ENCODE measurements at regions not wholly inside any gene's neighbourhood (a gene's known extent, or its start where the extent isn't known, plus 50 kb on each side); places are given as distances from the start of the nearest gene placed in this dataset.

GRCh38 chr16:6363396-6363795, 969.2 kb upstream of the RBFOX1 start:
- POLR2A ChIA-PET = no interaction called here
- FAIRE-seq = no peak
- intact Hi-C loops (cut with micrococcal nuclease) (no loop called here), dilution Hi-C loops (cut with MboI; ENCODE audit: extremely low pct_ligation_motif_present, low sequenced_read_pairs) (no loop called here)
- no peak for DNase-seq (ENCODE audit: low read depth, low spot score)
- no peaks in the 10 kb centered on the region for H3K4me1 ChIP-seq (ENCODE audit: control insufficient read depth, extremely low read depth, insufficient read depth, low read length)
- no peak overlapping the region for H3K4me3 ChIP-seq (replicated peaks in 1 of 3; ENCODE audit: insufficient read depth in 1 of 3, low read depth in 1 of 3, low read length in 3 of 3)
- no peaks in the 10 kb centered on the region for H3K79me2 ChIP-seq (ENCODE audit: control insufficient read depth, insufficient read depth, low read length)
- no peaks in the 10 kb centered on the region for H3K27me3 ChIP-seq (ENCODE audit: control insufficient read depth in 2 of 2, insufficient read depth in 2 of 2, low read length in 2 of 2)
- H3K27ac ChIP-seq (ENCODE audit: insufficient read depth, low read depth, low read length) = no peak overlapping the region
- no peak overlapping the region for H3K9ac ChIP-seq (replicated peaks; ENCODE audit: extremely low read depth, insufficient read depth, low read length)
- H3K9me3 ChIP-seq (replicated peaks; ENCODE audit: control insufficient read depth, insufficient read depth, low read length) = no peaks in the 10 kb centered on the region
- no peak for TF ChIP-seq GATA2 (IDR thresholded peaks at IDR 0.05; ENCODE audit: insufficient read depth, insufficient read length, low read depth, low read length)
- TF ChIP-seq JUN (IDR thresholded peaks at IDR 0.05; ENCODE audit: borderline replicate concordance, insufficient read depth, insufficient read length, low read depth) = no peak
- no peak for TF ChIP-seq POLR2AphosphoS5 (IDR thresholded peaks at IDR 0.05; ENCODE audit: insufficient read depth, low read depth, low read length)
- TF ChIP-seq CTCF (IDR thresholded peaks at IDR 0.05; ENCODE audit: extremely low read depth in 1 of 2, insufficient read depth in 1 of 2, low read depth in 1 of 2, low read length in 2 of 2) = no peak
- no peak for TF ChIP-seq FOS (IDR thresholded peaks at IDR 0.05; ENCODE audit: borderline replicate concordance, insufficient read depth, low read length)
- no peak for TF ChIP-seq POLR2A (IDR thresholded peaks at IDR 0.05; ENCODE audit: low read depth, low read length)
- TF ChIP-seq EZH2 (IDR thresholded peaks at IDR 0.05; ENCODE audit: borderline replicate concordance, low read depth, low read length, severe bottlenecking) = no peak
- no peak for TF ChIP-seq MYC (IDR thresholded peaks at IDR 0.05; ENCODE audit: low read depth, low read length)
- TF ChIP-seq MAX (IDR thresholded peaks at IDR 0.05; ENCODE audit: insufficient read depth, insufficient read length) = no peak
- BruUV-seq (replicated peaks) = no TSS peak
- CTCF ChIA-PET = no interaction called here
- H3K9me1 ChIP-seq (replicated peaks; ENCODE audit: control insufficient read depth, extremely low read depth, insufficient read depth, low read length) = no peaks in the 10 kb centered on the region
- no peak overlapping the region for H3K4me2 ChIP-seq (ENCODE audit: insufficient read depth, low read length)
- H4K20me1 ChIP-seq (replicated peaks; ENCODE audit: control insufficient read depth, extremely low read depth, insufficient read depth, low read length) = no peaks in the 10 kb centered on the region
- no peak overlapping the region for H2AFZ ChIP-seq (ENCODE audit: low read depth, low read length)
- H3K36me3 ChIP-seq (ENCODE audit: control insufficient read depth in 2 of 2, extremely low read depth in 1 of 2, insufficient read depth in 2 of 2, low read length in 2 of 2) = no peaks in the 10 kb centered on the region
